Omental fat pad (tissue), 3 donors: ENCODE measurements at regions not wholly inside any gene's neighbourhood (a gene's known extent, or its start where the extent isn't known, plus 50 kb on each side); places are given as distances from the start of the nearest gene placed in this dataset.

Source experiments
- ATAC-seq: fragments of 150-250 bp; one replicate; pipeline ENCODE4 v1.9.1; 2016; ENCODE audit warnings: mild to moderate bottlenecking, moderate library complexity; ENCODE audit not compliant: low FRiP score
- DNase-seq: peaks from one replicate; pipeline ENCODE4 v3.0.0-alpha.2; 2019; ENCODE audit warnings: low spot score
- CTCF ChIP-seq, 3 donors: fragments of 450-650 bp; IDR thresholded peaks; one replicate each; pipeline ENCODE4 v1.5.1; 2016 to 2017; ENCODE audit warnings: antibody characterized with exemption in 3 of 3, mild to moderate bottlenecking in 3 of 3, moderate library complexity in 2 of 3

DNA sequence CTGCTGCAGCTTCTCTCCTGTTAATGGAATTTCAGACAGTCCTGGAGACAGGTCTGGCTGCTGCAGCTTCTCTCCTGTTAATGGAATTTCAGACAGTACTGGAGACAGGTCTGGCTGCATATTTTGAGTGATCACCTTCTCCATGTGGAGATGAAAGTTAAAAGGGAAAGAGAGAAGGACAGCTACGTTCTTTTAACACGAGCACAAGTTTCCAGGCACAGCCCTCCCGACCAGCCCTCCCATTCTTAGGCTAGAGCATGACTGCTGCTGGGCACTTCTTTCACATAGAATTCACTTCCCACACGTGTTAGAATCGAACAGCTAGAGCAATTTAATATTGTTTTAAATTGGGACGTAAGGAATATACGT is 133.3 kb upstream of the DMRT1 start:
- DNase-seq (no peak), ATAC-seq (no peak)
- no peak for TF ChIP-seq CTCF (IDR thresholded peaks at IDR 0.05)

- TF ChIP-seq CTCF (IDR thresholded peaks at IDR 0.05), result no peak
- DNase-seq (no peak), ATAC-seq (no peak)
Observed at GRCh38 chr9:708551-709432, 132.7 kb upstream of the DMRT1 start.

DNA sequence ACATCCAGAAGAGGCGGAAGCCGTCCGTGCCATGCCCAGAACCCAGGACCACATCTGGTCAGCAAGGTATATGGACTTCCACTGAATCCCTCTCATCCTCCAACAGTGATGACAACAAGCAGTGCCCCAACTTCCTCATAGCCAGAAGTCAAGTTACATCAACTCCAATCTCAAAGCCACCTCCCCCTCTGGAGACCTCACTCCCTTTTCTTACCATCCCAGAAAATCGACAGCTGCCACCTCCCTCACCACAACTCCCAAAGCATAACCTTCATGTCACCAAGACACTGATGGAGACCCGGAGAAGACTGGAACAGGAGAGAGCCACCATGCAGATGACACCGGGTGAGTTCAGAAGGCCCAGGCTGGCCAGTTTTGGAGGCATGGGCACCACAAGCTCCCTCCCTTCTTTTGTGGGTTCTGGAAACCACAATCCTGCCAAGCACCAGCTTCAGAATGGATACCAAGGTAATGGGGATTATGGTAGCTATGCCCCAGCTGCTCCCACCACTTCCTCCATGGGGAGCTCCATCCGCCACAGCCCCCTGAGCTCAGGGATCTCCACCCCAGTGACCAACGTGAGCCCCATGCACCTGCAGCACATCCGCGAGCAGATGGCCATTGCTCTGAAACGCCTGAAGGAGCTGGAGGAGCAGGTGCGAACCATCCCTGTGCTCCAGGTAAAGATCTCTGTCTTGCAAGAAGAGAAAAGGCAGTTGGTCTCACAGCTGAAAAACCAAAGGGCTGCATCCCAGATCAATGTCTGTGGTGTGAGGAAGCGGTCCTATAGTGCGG is 130.3 kb upstream of the DMRT1 start:
- TF ChIP-seq CTCF (IDR thresholded peaks at IDR 0.05), result no peak
- ATAC-seq (no peak), DNase-seq (no peak)

DNA sequence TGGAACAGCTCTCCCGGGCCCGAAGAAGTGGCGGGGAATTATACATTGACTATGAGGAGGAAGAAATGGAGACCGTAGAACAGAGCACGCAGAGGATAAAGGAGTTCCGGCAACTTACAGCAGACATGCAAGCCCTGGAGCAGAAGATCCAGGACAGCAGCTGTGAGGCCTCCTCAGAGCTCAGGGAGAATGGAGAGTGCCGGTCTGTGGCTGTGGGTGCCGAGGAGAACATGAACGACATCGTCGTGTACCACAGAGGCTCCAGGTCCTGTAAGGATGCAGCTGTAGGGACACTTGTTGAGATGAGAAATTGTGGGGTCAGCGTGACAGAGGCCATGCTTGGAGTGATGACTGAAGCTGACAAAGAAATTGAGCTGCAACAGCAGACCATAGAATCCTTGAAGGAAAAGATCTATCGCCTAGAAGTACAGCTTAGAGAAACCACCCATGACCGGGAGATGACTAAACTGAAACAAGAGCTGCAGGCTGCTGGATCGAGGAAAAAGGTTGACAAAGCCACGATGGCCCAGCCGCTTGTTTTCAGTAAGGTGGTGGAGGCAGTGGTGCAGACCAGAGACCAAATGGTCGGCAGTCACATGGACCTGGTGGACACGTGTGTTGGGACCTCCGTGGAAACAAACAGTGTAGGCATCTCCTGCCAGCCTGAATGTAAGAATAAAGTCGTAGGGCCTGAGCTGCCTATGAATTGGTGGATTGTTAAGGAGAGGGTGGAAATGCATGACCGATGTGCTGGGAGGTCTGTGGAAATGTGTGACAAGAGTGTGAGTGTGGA is 129.5 kb upstream of the DMRT1 start:
- no peak for TF ChIP-seq CTCF (IDR thresholded peaks at IDR 0.05)
- ATAC-seq, result no peak
- no peak for DNase-seq

- no peak for TF ChIP-seq CTCF (IDR thresholded peaks at IDR 0.05)
- ATAC-seq, result no peak
- DNase-seq, result no peak
Observed at GRCh38 chr9:712643-713042, 128.9 kb upstream of the DMRT1 start.

- ATAC-seq (no peak), DNase-seq (no peak)
- TF ChIP-seq CTCF (IDR thresholded peaks at IDR 0.05), result no peak
Observed at GRCh38 chr9:713091-713490, 128.4 kb upstream of the DMRT1 start.
